ENCODE measurements at regions not wholly inside any gene's neighbourhood (a gene's known extent, or its start where the extent isn't known, plus 50 kb on each side); places are given as distances from the start of the nearest gene placed in this dataset.

GRCh38 chr2:146244131-146244530 is 1600.7 kb upstream of the ACVR2A start:
- ChIA-PET POLR2A (no interaction called here), CTCF (interaction anchor here (0.6 kb wide), 2 partner anchors 121 to 1780 kb away, joined by 3 read pairs; no protein-coding TSS in a partner anchor)
- H3K9me3 ChIP-seq (ENCODE audit: control insufficient read depth, insufficient read depth, low read depth, low read length), result no peaks in the 10 kb centered on the region
- H3K4me3 ChIP-seq (ENCODE audit: low read depth, low read length), result no peak overlapping the region
- peaks cover 9% of the 10 kb centered on the region for H3K4me1 ChIP-seq (ENCODE audit: control insufficient read depth, insufficient read depth, low read length)
- TF ChIP-seq ZNF777 (tag by site-specific recombination; IDR thresholded peaks at IDR 0.05; ENCODE audit: borderline replicate concordance), result no peak
- TF ChIP-seq ZNF223 (tag by site-specific recombination; IDR thresholded peaks at IDR 0.05), result no peak
- no peak for TF ChIP-seq ZNF48 (tag by site-specific recombination; IDR thresholded peaks at IDR 0.05)
- no peak for TF ChIP-seq ZSCAN30 (tag by site-specific recombination; IDR thresholded peaks at IDR 0.05)
- TF ChIP-seq ZNF202 (tag by site-specific recombination; IDR thresholded peaks at IDR 0.05; ENCODE audit: borderline replicate concordance), result no peak
- TF ChIP-seq ZNF341 (tag by site-specific recombination; IDR thresholded peaks at IDR 0.05; ENCODE audit: low read depth), result no peak
- TF ChIP-seq RBAK (tag by site-specific recombination; IDR thresholded peaks at IDR 0.05), result no peak
- TF ChIP-seq ZNF596 (tag by site-specific recombination; IDR thresholded peaks at IDR 0.05), result no peak
- no peak for TF ChIP-seq FEZF1 (tag by site-specific recombination; IDR thresholded peaks at IDR 0.05)
- TF ChIP-seq ZNF560 (tag by site-specific recombination; IDR thresholded peaks at IDR 0.05; ENCODE audit: borderline replicate concordance), result no peak
- no peak for TF ChIP-seq ZNF514 (tag by site-specific recombination; IDR thresholded peaks at IDR 0.05)
- no peak for TF ChIP-seq ZBTB20 (tag by site-specific recombination; IDR thresholded peaks at IDR 0.05)
- no peak for TF ChIP-seq ZNF555 (tag by site-specific recombination; conservative IDR thresholded peaks at IDR 0.05)
- TF ChIP-seq ZNF221 (tag by site-specific recombination; IDR thresholded peaks at IDR 0.05; ENCODE audit: borderline replicate concordance), result no peak
- no peak for TF ChIP-seq ZNF132 (tag by site-specific recombination; IDR thresholded peaks at IDR 0.05; ENCODE audit: borderline replicate concordance)
- TF ChIP-seq ZNF837 (tag by site-specific recombination; IDR thresholded peaks at IDR 0.05), result no peak
- TF ChIP-seq ZBTB7A (tag by site-specific recombination; IDR thresholded peaks at IDR 0.05; ENCODE audit: low read depth), result no peak
- no peak for TF ChIP-seq ZNF654 (tag by site-specific recombination; IDR thresholded peaks at IDR 0.05; ENCODE audit: low read depth)
- H3K36me3 ChIP-seq (ENCODE audit: control insufficient read depth in 2 of 2, insufficient read depth in 1 of 2, low read length in 2 of 2), result no peaks in the 10 kb centered on the region
- no peak overlapping the region for H3K27ac ChIP-seq (ENCODE audit: extremely low read depth, low read depth, low read length)

GRCh38 chr2:146241023-146241422 is 1603.8 kb upstream of the ACVR2A start:
- no peak overlapping the region for H3K27ac ChIP-seq (ENCODE audit: extremely low read depth, low read depth, low read length)
- no peaks in the 10 kb centered on the region for H3K36me3 ChIP-seq (ENCODE audit: control insufficient read depth in 2 of 2, insufficient read depth in 1 of 2, low read length in 2 of 2)
- H3K4me1 ChIP-seq (ENCODE audit: control insufficient read depth, insufficient read depth, low read length), result peaks cover 9% of the 10 kb centered on the region
- ChIA-PET POLR2A (no interaction called here), CTCF (interaction anchor here (0.7 kb wide), 1 partner anchor 744 kb away, joined by 5 read pairs; no protein-coding TSS in a partner anchor)
- no peaks in the 10 kb centered on the region for H3K9me3 ChIP-seq (ENCODE audit: control insufficient read depth, insufficient read depth, low read depth, low read length)
- H3K4me3 ChIP-seq (ENCODE audit: low read depth, low read length), result no peak overlapping the region
- TF ChIP-seq ZNF274 (IDR thresholded peaks at IDR 0.05; ENCODE audit: low read length) (no peak), ZNF274 (tag by site-specific recombination; IDR thresholded peaks at IDR 0.05; ENCODE audit: borderline replicate concordance) (no peak), REPIN1 (tag by site-specific recombination; IDR thresholded peaks at IDR 0.05; ENCODE audit: low read depth) (no peak), ZNF202 (tag by site-specific recombination; IDR thresholded peaks at IDR 0.05; ENCODE audit: borderline replicate concordance) (no peak), ZNF600 (tag by site-specific recombination; IDR thresholded peaks at IDR 0.05) (no peak), ZNF707 (tag by site-specific recombination; IDR thresholded peaks at IDR 0.05) (no peak), ZNF311 (tag by site-specific recombination; IDR thresholded peaks at IDR 0.05; ENCODE audit: borderline replicate concordance) (no peak), GLIS2 (tag by site-specific recombination; IDR thresholded peaks at IDR 0.05) (no peak), ZNF169 (tag by site-specific recombination; IDR thresholded peaks at IDR 0.05) (no peak), ZNF558 (tag by site-specific recombination; IDR thresholded peaks at IDR 0.05) (no peak), ZNF157 (tag by site-specific recombination; IDR thresholded peaks at IDR 0.05) (no peak), ZNF776 (tag by site-specific recombination; IDR thresholded peaks at IDR 0.05; ENCODE audit: borderline replicate concordance) (no peak), ZNF561 (tag by site-specific recombination; IDR thresholded peaks at IDR 0.05; ENCODE audit: borderline replicate concordance) (no peak)
- TF ChIP-seq, protein P1, sequence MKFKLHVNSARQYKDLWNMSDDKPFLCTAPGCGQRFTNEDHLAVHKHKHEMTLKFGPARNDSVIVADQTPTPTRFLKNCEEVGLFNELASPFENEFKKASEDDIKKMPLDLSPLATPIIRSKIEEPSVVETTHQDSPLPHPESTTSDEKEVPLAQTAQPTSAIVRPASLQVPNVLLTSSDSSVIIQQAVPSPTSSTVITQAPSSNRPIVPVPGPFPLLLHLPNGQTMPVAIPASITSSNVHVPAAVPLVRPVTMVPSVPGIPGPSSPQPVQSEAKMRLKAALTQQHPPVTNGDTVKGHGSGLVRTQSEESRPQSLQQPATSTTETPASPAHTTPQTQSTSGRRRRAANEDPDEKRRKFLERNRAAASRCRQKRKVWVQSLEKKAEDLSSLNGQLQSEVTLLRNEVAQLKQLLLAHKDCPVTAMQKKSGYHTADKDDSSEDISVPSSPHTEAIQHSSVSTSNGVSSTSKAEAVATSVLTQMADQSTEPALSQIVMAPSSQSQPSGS (tag by site-specific recombination; IDR thresholded peaks at IDR 0.05; ENCODE audit: low read depth), result no peak
- TF ChIP-seq, protein P2, sequence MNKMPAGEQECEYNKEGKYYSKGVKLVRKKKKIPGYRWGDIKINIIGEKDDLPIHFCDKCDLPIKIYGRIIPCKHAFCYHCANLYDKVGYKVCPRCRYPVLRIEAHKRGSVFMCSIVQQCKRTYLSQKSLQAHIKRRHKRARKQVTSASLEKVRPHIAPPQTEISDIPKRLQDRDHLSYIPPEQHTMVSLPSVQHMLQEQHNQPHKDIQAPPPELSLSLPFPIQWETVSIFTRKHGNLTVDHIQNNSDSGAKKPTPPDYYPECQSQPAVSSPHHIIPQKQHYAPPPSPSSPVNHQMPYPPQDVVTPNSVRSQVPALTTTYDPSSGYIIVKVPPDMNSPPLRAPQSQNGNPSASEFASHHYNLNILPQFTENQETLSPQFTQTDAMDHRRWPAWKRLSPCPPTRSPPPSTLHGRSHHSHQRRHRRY (tag by site-specific recombination; IDR thresholded peaks at IDR 0.05), result no peak
- TF ChIP-seq, protein P3, sequence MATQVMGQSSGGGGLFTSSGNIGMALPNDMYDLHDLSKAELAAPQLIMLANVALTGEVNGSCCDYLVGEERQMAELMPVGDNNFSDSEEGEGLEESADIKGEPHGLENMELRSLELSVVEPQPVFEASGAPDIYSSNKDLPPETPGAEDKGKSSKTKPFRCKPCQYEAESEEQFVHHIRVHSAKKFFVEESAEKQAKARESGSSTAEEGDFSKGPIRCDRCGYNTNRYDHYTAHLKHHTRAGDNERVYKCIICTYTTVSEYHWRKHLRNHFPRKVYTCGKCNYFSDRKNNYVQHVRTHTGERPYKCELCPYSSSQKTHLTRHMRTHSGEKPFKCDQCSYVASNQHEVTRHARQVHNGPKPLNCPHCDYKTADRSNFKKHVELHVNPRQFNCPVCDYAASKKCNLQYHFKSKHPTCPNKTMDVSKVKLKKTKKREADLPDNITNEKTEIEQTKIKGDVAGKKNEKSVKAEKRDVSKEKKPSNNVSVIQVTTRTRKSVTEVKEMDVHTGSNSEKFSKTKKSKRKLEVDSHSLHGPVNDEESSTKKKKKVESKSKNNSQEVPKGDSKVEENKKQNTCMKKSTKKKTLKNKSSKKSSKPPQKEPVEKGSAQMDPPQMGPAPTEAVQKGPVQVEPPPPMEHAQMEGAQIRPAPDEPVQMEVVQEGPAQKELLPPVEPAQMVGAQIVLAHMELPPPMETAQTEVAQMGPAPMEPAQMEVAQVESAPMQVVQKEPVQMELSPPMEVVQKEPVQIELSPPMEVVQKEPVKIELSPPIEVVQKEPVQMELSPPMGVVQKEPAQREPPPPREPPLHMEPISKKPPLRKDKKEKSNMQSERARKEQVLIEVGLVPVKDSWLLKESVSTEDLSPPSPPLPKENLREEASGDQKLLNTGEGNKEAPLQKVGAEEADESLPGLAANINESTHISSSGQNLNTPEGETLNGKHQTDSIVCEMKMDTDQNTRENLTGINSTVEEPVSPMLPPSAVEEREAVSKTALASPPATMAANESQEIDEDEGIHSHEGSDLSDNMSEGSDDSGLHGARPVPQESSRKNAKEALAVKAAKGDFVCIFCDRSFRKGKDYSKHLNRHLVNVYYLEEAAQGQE (tag by site-specific recombination; IDR thresholded peaks at IDR 0.05), result no peak

Measured in HEK293 (cell line).